OCI-LY1 (cell line): ENCODE measurements at regions not wholly inside any gene's neighbourhood (a gene's known extent, or its start where the extent isn't known, plus 50 kb on each side); places are given as distances from the start of the nearest gene placed in this dataset.

Experiments
- H2AFZ ChIP-seq: fragments of 200-600 bp; sonication (generic), shearing (Covaris generic); 2 replicates; pipeline ENCODE4 v1.6.0; 2014; ENCODE audit warnings: antibody characterized with exemption, mild to moderate bottlenecking, low read length
- H3F3A ChIP-seq: fragments of 200-600 bp; sonication (generic), shearing (Covaris generic); 2 replicates; pipeline ENCODE4 v1.6.0; 2014; ENCODE audit warnings: mild to moderate bottlenecking, antibody characterized with exemption, low read length, moderate library complexity; ENCODE audit not compliant: insufficient read depth
- H3K27ac ChIP-seq: fragments of 200-600 bp; sonication (generic); 2 replicates; pipeline ENCODE4 v1.5.1; 2014; ENCODE audit warnings: low read length, mixed run types, mild to moderate bottlenecking, low read depth; ENCODE audit not compliant: poor library complexity, severe bottlenecking
- H3K27me3 ChIP-seq: fragments of 200-600 bp; sonication (generic); 2 replicates; pipeline ENCODE4 v1.6.0; 2014; ENCODE audit warnings: antibody characterized with exemption, mild to moderate bottlenecking, low read length, moderate library complexity; ENCODE audit not compliant: insufficient read depth
- H3K36me3 ChIP-seq: fragments of 200-600 bp; sonication (generic); 2 replicates; pipeline ENCODE4 v1.6.1; 2014; ENCODE audit warnings: mild to moderate bottlenecking, antibody characterized with exemption, low read length, moderate library complexity, mixed read lengths; ENCODE audit not compliant: insufficient read depth
- H3K4me1 ChIP-seq: fragments of 200-600 bp; sonication (generic); 2 replicates; pipeline ENCODE4 v1.5.1; 2014; ENCODE audit warnings: mild to moderate bottlenecking, low read length, moderate library complexity; ENCODE audit not compliant: insufficient read depth, severe bottlenecking
- H3K4me2 ChIP-seq: fragments of 200-600 bp; sonication (generic), shearing (Covaris generic); 2 replicates; pipeline ENCODE4 v1.6.1; 2014; ENCODE audit warnings: low read length
- H3K4me3 ChIP-seq: fragments of 200-600 bp; sonication (generic); 2 replicates; pipeline ENCODE4 v1.5.1; 2014; ENCODE audit warnings: low read length, low read depth, mild to moderate bottlenecking, mixed read lengths; ENCODE audit not compliant: poor library complexity, severe bottlenecking
- H3K79me2 ChIP-seq: fragments of 200-600 bp; shearing (Covaris generic); 2 replicates; pipeline ENCODE4 v1.6.1; 2016; ENCODE audit warnings: mixed run types, low read length, mixed read lengths; ENCODE audit not compliant: insufficient read depth
- H3K9ac ChIP-seq: fragments of 200-600 bp; sonication (generic), shearing (Covaris generic); 2 replicates; pipeline ENCODE4 v1.6.1; 2014; ENCODE audit warnings: mild to moderate bottlenecking, low read length, mixed read lengths
- H3K9me2 ChIP-seq: fragments of 200-600 bp; sonication (generic), shearing (Covaris generic); 2 replicates; pipeline ENCODE4 v1.6.1; 2014; ENCODE audit warnings: low read depth, mild to moderate bottlenecking, low read length, mixed read lengths
- H3K9me3 ChIP-seq: fragments of 200-600 bp; shearing (Covaris generic); 2 replicates; pipeline ENCODE4 v1.6.1; 2014; ENCODE audit warnings: low read length, mixed read lengths
- H4K20me1 ChIP-seq: fragments of 200-600 bp; sonication (generic), shearing (Covaris generic); 2 replicates; pipeline ENCODE4 v1.6.0; 2016; ENCODE audit warnings: mild to moderate bottlenecking, low read length; ENCODE audit not compliant: insufficient read depth
- CTCF ChIP-seq: fragments of 200-600 bp; sonication (generic), shearing (Covaris generic); IDR thresholded peaks from 2 replicates; pipeline ENCODE4 v1.5.1; 2017; ENCODE audit warnings: mild to moderate bottlenecking, antibody characterized with exemption, low read length, moderate library complexity, mixed read lengths
- EZH2 ChIP-seq: fragments of 200-600 bp; sonication (generic), shearing (Covaris generic); IDR thresholded peaks from 2 replicates; pipeline ENCODE4 v1.8.0; 2017; ENCODE audit warnings: borderline replicate concordance, mixed run types, mild to moderate bottlenecking, antibody characterized with exemption, low read length, moderate library complexity, mixed read lengths

DNA sequence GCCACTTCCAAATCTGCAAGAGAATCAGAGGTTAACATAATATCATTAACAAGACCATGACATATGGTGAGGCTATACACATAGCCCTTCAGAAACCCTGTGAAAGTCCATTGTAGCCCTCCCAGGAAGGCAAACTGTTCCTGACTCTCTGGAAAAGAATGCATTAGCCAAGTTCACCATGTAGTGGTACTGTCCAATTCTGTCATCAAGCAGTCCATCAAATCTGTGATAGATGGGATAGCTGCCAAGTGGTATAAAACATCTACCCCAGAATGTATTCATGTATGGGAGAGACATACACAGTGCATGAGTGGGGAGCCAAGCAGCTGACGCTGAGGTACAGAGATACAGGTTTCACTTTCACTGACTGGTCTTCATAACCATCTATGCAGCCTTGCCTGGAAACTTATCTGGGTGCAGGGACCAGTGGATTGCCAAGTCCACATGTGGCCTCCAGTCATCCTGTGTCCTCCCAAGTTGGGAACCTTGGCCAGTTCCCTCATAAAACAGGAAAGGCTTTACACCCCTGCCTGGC lies 281.1 kb downstream of the MBD2 start:
- no peaks in the 10 kb centered on the region for H3K4me1 ChIP-seq
- no peak overlapping the region for H2AFZ ChIP-seq
- no peaks in the 10 kb centered on the region for H3K36me3 ChIP-seq
- TF ChIP-seq CTCF (no peak), EZH2 (no peak)
- no peak overlapping the region for H3K9ac ChIP-seq
- H3K27ac ChIP-seq = no peak overlapping the region
- H3K27me3 ChIP-seq = no peaks in the 10 kb centered on the region
- no peaks in the 10 kb centered on the region for H3F3A ChIP-seq
- no peaks in the 10 kb centered on the region for H4K20me1 ChIP-seq
- no peak overlapping the region for H3K4me3 ChIP-seq
- no peaks in the 10 kb centered on the region for H3K9me2 ChIP-seq
- H3K4me2 ChIP-seq = no peak overlapping the region
- no peaks in the 10 kb centered on the region for H3K79me2 ChIP-seq
- H3K9me3 ChIP-seq = no peaks in the 10 kb centered on the region

- no peaks in the 10 kb centered on the region for H3K9me3 ChIP-seq
- H3K27ac ChIP-seq = no peak overlapping the region
- no peaks in the 10 kb centered on the region for H3F3A ChIP-seq
Observed at GRCh38 chr18:53941601-53942338, 282.7 kb downstream of the MBD2 start.

GRCh38 chr18:53937037-53937436 lies 287.4 kb downstream of the MBD2 start:
- H3K27me3 ChIP-seq = no peaks in the 10 kb centered on the region
- H3K4me2 ChIP-seq = no peak overlapping the region
- H3F3A ChIP-seq = no peaks in the 10 kb centered on the region
- H3K36me3 ChIP-seq = no peaks in the 10 kb centered on the region
- H3K9me2 ChIP-seq = no peaks in the 10 kb centered on the region
- TF ChIP-seq EZH2 = no peak
- TF ChIP-seq CTCF = no peak
- no peak overlapping the region for H2AFZ ChIP-seq
- H4K20me1 ChIP-seq = no peaks in the 10 kb centered on the region
- no peak overlapping the region for H3K27ac ChIP-seq
- no peaks in the 10 kb centered on the region for H3K4me1 ChIP-seq
- no peak overlapping the region for H3K9ac ChIP-seq
- no peaks in the 10 kb centered on the region for H3K9me3 ChIP-seq
- no peak overlapping the region for H3K4me3 ChIP-seq
- no peaks in the 10 kb centered on the region for H3K79me2 ChIP-seq

More at GRCh38 chr18:53941601-53942338, 282.7 kb downstream of the MBD2 start:
- Histone ChIP-seq H3K27me3 (no peaks in the 10 kb centered on the region), H3K4me1 (no peaks in the 10 kb centered on the region), H2AFZ (no peak overlapping the region), H3K9ac (no peak overlapping the region), H4K20me1 (no peaks in the 10 kb centered on the region), H3K9me2 (no peaks in the 10 kb centered on the region), H3K79me2 (no peaks in the 10 kb centered on the region), H3K4me2 (no peak overlapping the region), H3K4me3 (no peak overlapping the region), H3K36me3 (no peaks in the 10 kb centered on the region)
- no peak for TF ChIP-seq EZH2
- no peak for TF ChIP-seq CTCF
